Activated T-cell treated with anti-CD3 and anti-CD28 coated beads, Interleukin-2, amount 50 U/mL, for 4 hours (primary cell): ENCODE measurements at regions not wholly inside any gene's neighbourhood (a gene's known extent, or its start where the extent isn't known, plus 50 kb on each side); places are given as distances from the start of the nearest gene placed in this dataset.
"Not testable (repeated sequence)": the region's sequence is repeated elsewhere in the genome, so short reads cannot be mapped to it uniquely, and the experiment has no call there.

ENCODE experiments used
- ATAC-seq, 2 donors: fragments of 200-7000 bp; cut with Tn5 transposase; one replicate each; pipeline ENCODE4 v1.10.0; 2021
- DNase-seq: peaks from one replicate; pipeline ENCODE4 v3.0.0-alpha.2; 2020
- H3K27me3 Mint-ChIP-seq: one replicate; pipeline ENCODE4 v1.8.0; 2021; ENCODE audit warnings: low read depth, mixed read lengths
- H3K36me3 Mint-ChIP-seq: one replicate; pipeline ENCODE4 v1.8.0; 2022; ENCODE audit warnings: mixed read lengths; ENCODE audit not compliant: insufficient read depth
- H3K4me1 Mint-ChIP-seq: one replicate; pipeline ENCODE4 v1.8.0; 2021; ENCODE audit warnings: low read depth, mixed read lengths
- H3K4me3 Mint-ChIP-seq: one replicate; pipeline ENCODE4 v1.8.0; 2021; ENCODE audit warnings: mild to moderate bottlenecking, moderate library complexity, mixed read lengths
- H3K9me3 Mint-ChIP-seq: one replicate; pipeline ENCODE4 v1.8.0; 2021; ENCODE audit warnings: mixed read lengths

DNA sequence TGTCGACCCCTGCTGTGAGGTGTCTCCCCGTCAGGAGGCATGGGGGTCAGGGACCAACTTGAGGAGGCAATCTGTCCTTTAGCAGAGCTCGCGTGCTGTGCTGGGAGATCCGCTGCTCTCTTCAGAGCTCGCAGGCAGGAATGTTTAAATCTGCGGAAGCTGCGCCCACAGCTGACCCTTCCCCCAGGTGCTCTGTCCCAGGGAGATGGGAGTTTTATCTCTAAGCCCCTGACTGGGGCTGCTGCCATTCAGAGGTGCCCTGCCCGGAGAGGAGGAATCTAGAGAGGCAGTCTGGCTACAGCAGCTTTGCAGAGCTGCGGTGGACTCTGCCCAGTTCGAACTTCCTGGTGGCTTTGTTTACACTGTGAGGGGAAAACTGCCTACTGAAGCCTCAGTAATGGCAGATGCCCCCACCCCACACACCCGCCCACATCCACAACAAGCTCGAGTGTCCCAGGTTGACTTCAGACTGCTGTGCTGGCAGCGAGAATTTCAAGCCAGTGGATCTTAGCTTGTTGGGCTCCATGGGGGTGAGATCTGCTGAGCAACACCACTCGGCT is 133.1 kb downstream of the CENPC start:
- H3K9me3 Mint-ChIP-seq, result peaks cover 22% of the 10 kb centered on the region
- DNase-seq, H3K27me3 Mint-ChIP-seq, ATAC-seq, H3K36me3 Mint-ChIP-seq, H3K4me1 Mint-ChIP-seq, H3K4me3 Mint-ChIP-seq: not testable (repeated sequence)

DNA sequence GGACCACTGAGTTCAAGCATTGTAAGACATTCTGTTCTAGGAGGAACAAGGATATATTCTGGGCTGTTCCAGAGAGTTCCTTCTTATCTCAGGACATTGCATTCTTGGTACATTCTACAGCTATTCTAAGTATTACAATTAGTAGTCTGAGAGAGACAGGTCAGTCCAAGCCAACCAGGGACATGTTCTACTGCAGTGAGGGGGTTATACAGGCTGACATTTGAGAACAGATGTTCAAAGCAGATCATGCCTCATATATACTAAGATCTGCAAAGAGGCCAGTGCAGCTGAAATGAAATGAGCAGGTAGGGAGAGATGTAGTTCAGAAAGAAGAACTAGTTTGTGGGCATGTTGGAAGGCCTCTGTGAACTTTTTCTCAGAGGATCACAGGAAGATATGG is 142.0 kb downstream of the CENPC start:
- Mint-ChIP-seq H3K27me3 (no peaks in the 10 kb centered on the region), H3K36me3 (no peaks in the 10 kb centered on the region), H3K4me3 (no peak overlapping the region), H3K4me1 (no peaks in the 10 kb centered on the region), H3K9me3 (peaks cover 6% of the 10 kb centered on the region)
- ATAC-seq (no peak), DNase-seq (no peak)

DNA sequence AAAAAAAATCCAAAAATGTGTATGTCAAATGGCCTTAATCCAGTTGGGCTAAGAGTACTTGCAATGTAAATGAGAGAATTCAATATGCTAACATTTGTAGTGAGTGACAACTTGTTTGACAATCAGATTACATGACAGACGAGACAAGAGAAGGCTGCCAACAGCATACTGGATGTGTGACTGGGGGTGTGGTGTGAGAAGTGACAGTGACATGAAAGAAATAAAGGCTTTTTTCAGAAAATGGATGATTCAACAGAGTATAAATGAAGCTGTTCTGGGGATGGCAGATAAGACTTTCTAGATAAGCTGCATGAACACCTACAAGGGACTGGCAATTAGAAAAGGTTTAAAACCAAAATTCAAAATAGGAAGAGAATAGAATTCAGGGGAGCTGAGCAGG is 143.4 kb downstream of the CENPC start:
- no peak for DNase-seq
- Mint-ChIP-seq H3K9me3 (no peaks in the 10 kb centered on the region), H3K36me3 (no peaks in the 10 kb centered on the region), H3K4me1 (no peaks in the 10 kb centered on the region), H3K4me3 (no peak overlapping the region), H3K27me3 (no peaks in the 10 kb centered on the region)
- no peak for ATAC-seq

DNA sequence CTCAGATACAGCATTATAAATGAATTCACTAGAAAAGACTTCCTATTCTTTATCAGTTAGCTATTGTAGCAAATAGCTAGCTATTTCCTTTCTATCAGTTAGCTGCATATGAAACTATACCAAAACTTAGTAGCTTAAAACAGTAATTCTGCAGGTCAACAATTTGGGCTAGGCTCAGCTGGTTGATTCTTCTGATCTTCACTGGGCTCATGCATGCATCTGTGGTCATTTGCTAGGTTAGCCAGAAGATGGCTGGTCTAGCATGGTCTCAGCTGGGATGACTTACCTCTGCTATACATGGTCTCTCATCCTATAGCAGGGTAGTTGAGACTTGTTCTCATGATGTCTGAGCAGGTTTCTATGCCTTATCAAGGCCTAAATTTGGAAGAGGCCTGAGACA is 147.4 kb downstream of the CENPC start:
- Mint-ChIP-seq H3K9me3 (no peaks in the 10 kb centered on the region), H3K4me3 (no peak overlapping the region), H3K36me3 (no peaks in the 10 kb centered on the region), H3K27me3 (no peaks in the 10 kb centered on the region), H3K4me1 (no peaks in the 10 kb centered on the region)
- ATAC-seq, result no peak
- DNase-seq, result no peak

DNA sequence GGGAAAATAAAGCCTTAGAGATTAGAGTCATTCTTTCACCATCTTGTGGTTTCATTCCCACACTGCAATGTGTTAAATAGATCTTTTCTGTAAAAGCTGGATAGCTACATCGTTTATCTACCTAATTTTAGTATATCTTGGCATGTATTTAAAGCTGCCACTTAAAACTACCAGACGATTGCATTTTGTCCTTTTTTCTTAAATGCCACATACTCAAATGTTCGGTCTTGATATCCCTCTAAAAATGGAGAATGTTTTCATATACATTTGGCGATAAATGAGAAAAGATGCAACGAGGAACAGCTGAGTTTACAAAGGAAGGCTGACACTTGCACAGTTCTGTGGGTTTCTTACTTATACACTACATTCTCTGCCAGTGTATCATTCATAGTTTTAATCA is 148.3 kb downstream of the CENPC start:
- no peak for ATAC-seq
- H3K4me3 Mint-ChIP-seq, result no peak overlapping the region
- H3K4me1 Mint-ChIP-seq, result no peaks in the 10 kb centered on the region
- no peak for DNase-seq
- no peaks in the 10 kb centered on the region for H3K9me3 Mint-ChIP-seq
- no peaks in the 10 kb centered on the region for H3K27me3 Mint-ChIP-seq
- no peaks in the 10 kb centered on the region for H3K36me3 Mint-ChIP-seq

DNA sequence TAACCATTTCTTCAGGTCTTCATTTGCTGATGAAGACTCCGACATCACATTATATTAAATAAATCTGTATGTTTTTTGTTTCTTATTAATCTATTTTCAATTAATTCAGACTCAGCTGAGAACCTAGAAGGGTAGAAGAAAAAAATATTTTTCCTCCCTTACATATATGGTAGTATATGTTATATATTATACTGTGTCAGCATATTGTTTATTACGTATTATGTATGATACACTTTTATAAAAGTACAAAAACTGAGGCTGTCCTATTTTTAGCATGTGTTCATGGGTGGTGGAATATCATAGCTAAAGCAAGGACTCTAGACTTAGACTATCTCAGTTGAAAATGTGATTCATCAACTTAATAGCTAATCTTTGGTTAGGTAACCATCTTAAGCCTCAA is 149.3 kb downstream of the CENPC start:
- no peaks in the 10 kb centered on the region for H3K9me3 Mint-ChIP-seq
- H3K27me3 Mint-ChIP-seq, result no peaks in the 10 kb centered on the region

DNA sequence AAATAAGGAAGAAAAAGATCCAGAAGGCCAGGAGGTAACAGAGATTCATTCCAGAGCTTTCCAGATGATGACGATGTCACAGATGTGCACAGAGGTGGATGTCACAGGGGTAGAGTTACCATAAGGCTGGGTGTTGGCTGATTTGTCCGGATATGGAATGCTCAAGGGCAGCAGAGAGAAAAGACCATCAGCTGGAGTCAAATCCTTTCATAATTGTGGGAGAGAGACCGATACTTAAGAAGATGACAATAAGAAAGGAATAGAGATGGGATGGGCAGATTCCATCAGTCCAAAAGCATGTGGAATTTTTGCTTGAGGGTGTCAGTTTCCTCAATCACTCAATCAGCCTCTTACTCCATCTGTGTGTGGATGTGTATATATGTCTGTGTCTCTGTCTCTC is 150.4 kb downstream of the CENPC start:
- Mint-ChIP-seq H3K36me3 (no peaks in the 10 kb centered on the region), H3K4me3 (no peak overlapping the region), H3K4me1 (no peaks in the 10 kb centered on the region), H3K9me3 (no peaks in the 10 kb centered on the region), H3K27me3 (no peaks in the 10 kb centered on the region)
- ATAC-seq (no peak), DNase-seq (no peak)

More for the DNA sequence above, 149.3 kb downstream of the CENPC start:
- no peak for DNase-seq
- no peak overlapping the region for H3K4me3 Mint-ChIP-seq
- no peak for ATAC-seq
- H3K36me3 Mint-ChIP-seq, result no peaks in the 10 kb centered on the region
- H3K4me1 Mint-ChIP-seq, result no peaks in the 10 kb centered on the region

DNA sequence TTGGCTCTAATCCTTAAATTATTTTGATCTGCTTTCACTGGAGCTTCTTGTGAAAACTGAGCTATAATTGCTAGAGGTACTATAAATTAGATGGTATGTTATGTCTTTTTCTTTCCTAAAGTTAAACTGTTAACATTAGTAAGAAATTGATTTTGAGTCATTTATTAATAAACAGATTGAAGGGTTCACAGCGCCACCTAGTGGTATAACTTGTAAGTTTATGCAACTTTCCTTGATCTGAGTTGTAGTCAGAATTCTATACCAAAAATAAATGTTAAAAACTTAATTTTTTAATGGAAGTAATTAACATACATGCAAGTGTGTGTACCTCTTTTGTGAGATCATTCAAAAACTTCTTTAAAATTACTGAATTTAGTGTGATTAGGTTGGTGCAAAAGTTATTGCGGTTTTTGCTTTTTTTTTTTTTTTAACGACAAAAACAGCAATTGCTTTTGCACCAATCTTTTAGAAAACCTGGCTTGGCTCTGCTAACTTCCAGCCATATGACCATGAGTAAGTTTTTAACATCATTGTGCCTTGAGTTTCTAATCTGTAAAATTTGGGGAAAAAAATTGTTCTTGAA is 151.5 kb downstream of the CENPC start:
- no peaks in the 10 kb centered on the region for H3K4me1 Mint-ChIP-seq
- ATAC-seq (no peak), DNase-seq (no peak)
- H3K4me3 Mint-ChIP-seq, result no peak overlapping the region
- H3K9me3 Mint-ChIP-seq, result no peaks in the 10 kb centered on the region
- no peaks in the 10 kb centered on the region for H3K27me3 Mint-ChIP-seq
- H3K36me3 Mint-ChIP-seq, result no peaks in the 10 kb centered on the region

DNA sequence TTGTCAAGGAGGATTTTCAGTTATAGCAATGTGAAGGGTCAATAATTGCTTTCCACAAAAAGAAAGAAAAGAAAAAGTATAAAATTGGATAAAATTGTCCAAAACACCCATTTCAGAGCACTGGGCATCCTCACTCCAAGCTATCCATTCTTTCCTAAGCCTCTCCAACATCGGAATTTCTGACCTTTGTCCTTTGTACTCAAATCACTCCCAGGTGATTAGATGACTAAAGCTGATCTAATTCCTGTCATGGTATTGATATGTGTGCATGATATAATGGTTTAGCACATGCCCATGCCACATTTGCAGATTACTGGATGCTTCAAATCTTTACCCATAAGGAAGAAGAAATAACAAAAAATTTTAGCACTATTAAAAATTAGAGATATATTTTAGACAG is 152.3 kb downstream of the CENPC start:
- DNase-seq, result no peak
- H3K4me1 Mint-ChIP-seq, result no peaks in the 10 kb centered on the region
- no peaks in the 10 kb centered on the region for H3K36me3 Mint-ChIP-seq
- H3K27me3 Mint-ChIP-seq, result no peaks in the 10 kb centered on the region
- no peak for ATAC-seq
- H3K4me3 Mint-ChIP-seq, result no peak overlapping the region
- H3K9me3 Mint-ChIP-seq, result no peaks in the 10 kb centered on the region

DNA sequence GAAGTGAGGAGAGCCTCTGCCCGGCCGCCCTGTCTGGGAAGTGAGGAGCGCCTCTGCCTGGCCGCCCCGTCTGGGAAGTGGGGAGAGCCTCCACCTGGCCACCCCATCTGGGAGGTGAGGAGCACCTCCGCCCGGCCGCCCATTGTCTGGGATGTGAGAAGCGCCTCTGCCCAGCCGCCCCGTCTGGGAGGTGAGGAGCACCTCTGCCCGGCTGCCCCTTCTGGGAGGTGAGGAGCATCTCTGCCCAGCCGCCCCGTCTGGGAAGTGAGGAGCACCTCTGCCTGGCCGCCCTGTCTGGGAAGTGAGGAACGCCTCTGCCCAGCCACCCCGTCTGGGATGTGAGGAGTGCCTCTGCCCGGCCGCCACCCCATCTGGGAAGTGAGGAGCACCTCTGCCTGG is 163.9 kb downstream of the CENPC start:
- H3K27me3 Mint-ChIP-seq, H3K4me3 Mint-ChIP-seq, H3K36me3 Mint-ChIP-seq, H3K4me1 Mint-ChIP-seq, H3K9me3 Mint-ChIP-seq, ATAC-seq, DNase-seq: not testable (repeated sequence)

DNA sequence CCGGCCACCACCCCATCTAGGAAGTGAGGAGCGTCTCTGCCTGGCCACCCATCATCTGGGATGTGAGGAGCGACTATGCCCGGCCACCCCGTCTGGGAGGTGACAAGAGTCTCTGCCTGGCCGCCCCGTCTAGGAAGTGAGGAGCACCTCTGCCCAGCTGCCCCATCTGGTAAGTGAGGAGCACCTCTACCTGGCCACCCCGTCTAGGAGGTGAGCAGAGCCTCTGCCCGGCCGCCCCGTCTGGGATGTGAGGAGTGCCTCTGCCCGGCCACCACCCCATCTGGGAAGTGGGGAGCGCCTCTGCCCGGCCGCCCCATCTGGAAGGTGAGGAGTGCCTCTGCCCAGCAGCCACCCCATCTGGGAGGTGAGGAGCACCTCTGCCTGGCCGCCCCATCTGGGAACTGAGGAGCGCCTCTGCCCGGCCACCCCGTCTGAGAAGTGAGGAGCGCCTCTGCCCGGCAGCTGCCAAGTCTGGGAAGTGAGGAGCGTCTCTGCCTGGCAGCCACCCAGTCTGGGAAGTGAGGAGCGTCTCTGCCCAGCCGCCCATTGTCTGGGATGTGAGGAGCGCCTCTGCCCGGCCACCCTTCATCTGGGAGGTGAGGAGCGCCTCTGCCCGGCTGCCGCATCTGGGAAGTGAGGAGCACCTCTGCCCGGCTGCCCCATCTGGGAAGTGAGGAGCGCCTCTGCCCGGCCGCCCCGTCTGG is 164.4 kb downstream of the CENPC start:
- H3K9me3 Mint-ChIP-seq, H3K27me3 Mint-ChIP-seq, H3K4me1 Mint-ChIP-seq: not testable (repeated sequence)

DNA sequence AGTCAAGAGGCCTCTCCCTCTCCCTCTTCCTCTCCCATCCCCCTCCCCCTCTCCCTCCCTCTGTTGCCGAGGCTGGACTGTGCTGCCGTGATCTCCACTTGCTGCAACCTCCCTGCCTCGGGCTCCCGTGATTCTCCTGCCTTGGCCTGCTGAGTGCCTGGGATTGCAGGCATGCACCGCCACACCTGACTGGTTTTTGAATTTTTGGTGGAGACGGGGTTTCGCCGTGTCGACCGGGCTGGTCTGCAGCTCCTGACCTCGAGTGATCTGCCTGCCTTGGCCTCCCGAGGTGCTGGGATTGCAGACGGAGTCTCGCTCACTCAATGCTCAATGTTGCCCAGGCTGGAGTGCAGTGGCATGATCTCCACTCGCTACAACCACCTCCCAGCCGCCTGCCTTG is 165.1 kb downstream of the CENPC start:
- H3K4me3 Mint-ChIP-seq, result no peak overlapping the region
- DNase-seq (no peak), ATAC-seq (no peak)
- H3K4me1 Mint-ChIP-seq, result no peaks in the 10 kb centered on the region
- no peaks in the 10 kb centered on the region for H3K27me3 Mint-ChIP-seq
- no peaks in the 10 kb centered on the region for H3K36me3 Mint-ChIP-seq
- H3K9me3 Mint-ChIP-seq, result no peaks in the 10 kb centered on the region

More for the DNA sequence above, 164.4 kb downstream of the CENPC start:
- not testable (repeated sequence) for ATAC-seq, H3K4me3 Mint-ChIP-seq, DNase-seq, H3K36me3 Mint-ChIP-seq

DNA sequence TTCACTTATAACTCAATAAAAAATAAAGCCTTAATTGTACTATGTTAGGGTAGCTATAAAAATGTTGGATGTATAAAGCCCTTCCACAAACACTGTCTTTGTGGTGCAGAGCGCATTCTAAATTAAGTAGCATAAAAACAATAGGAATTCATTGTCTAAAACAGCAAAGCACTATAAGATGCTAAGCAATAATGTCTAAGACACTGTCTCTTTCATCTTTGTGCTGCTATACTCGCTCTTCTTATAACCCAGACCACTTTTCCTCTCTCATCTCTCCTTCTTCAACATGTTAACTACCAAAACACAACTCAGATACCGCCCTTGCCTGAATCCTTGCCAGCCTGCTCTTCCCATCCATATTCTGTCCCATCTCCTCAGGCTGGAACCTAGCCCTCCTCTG is 170.0 kb downstream of the CENPC start:
- no peak overlapping the region for H3K4me3 Mint-ChIP-seq
- H3K27me3 Mint-ChIP-seq, result no peaks in the 10 kb centered on the region
- H3K4me1 Mint-ChIP-seq, result no peaks in the 10 kb centered on the region
- no peaks in the 10 kb centered on the region for H3K9me3 Mint-ChIP-seq
- no peaks in the 10 kb centered on the region for H3K36me3 Mint-ChIP-seq
- DNase-seq (no peak), ATAC-seq (no peak)

DNA sequence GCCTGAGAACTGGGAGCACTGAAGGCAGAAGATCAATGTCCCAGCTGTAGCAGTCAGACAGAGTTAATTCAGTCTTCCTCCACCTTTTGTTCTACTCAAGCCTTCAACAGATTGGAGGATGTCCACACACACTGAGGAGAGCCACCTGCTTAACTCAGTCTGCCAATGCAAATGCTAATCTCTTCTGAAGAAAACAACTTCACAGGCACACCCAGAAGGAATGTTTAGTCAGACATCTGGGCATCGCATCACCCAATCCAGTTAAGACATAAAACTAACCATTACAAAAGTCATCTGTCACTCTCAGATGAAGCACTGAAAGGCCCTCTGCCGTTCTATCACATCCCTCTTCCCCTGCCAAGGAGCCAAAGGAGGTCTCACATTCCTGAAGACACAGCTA is 173.7 kb downstream of the CENPC start:
- Mint-ChIP-seq H3K9me3 (no peaks in the 10 kb centered on the region), H3K27me3 (no peaks in the 10 kb centered on the region), H3K4me3 (no peak overlapping the region), H3K36me3 (no peaks in the 10 kb centered on the region), H3K4me1 (no peaks in the 10 kb centered on the region)
- ATAC-seq (no peak), DNase-seq (no peak)

DNA sequence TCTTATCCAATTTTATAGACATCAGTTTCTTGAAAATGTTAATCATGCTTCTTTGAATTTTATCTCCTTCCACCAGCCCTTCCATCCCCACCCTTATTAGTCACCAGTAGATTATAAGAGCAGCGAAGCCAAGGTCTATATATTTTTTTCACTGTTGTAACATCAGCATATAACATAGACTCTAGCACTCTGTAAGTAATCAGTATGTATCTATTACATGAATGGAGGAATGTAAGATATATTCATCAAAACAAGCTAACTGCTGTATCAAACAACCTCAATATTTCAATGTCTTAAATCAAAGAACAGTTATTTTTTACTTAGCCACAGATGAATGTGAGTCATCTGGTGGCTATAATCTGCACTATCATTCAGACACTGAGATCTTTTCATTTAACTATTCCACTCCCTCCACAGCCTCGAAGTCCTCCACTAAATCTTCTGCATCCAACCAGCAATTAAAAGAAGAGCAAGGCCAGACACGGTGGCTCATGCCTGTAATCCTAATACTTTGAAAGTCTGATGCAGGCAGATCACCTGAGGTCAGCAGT is 178.9 kb downstream of the CENPC start:
- Mint-ChIP-seq H3K27me3 (peaks cover 2% of the 10 kb centered on the region), H3K4me1 (no peaks in the 10 kb centered on the region), H3K9me3 (peaks cover 2% of the 10 kb centered on the region), H3K4me3 (no peak overlapping the region), H3K36me3 (no peaks in the 10 kb centered on the region)
- ATAC-seq (no peak), DNase-seq (no peak)
